K562 (cell line): ENCODE measurements at regions not wholly inside any gene's neighbourhood (a gene's known extent, or its start where the extent isn't known, plus 50 kb on each side); places are given as distances from the start of the nearest gene placed in this dataset.
A peak's percentile ranks its signal among the peaks of the same experiment; 100 is the strongest.

Experiments used
- EHMT2 ChIP-seq: fragments of 450-650 bp; IDR thresholded peaks from 2 replicates; pipeline ENCODE4 v1.6.1; 2018; ENCODE audit warnings: antibody characterized with exemption
- RAD21 ChIP-seq, 2 experiments: fragments of 250-450 bp in 1 of 2; fragments of 450-650 bp in 1 of 2; sonication (Bioruptor Pico) in 1 of 2; formaldehyde crosslinking in 1 of 2; IDR thresholded peaks in 1 of 2; conservative IDR thresholded peaks in 1 of 2; 2 replicates each; pipeline versions ENCODE4 v1.4.0 to v1.8.0; 2020 to 2022; ENCODE audit warnings: mild to moderate bottlenecking in 2 of 2, moderate library complexity in 1 of 2
- SMC3 ChIP-seq: conservative IDR thresholded peaks from 2 replicates; pipeline ENCODE4 v1.6.1; 2011; ENCODE audit warnings: low read depth, low read length, improper control_type of control experiment; ENCODE audit not compliant: insufficient read depth
- TF ChIP-seq, protein P1 (sequence below), 2 experiments: fragments of 450-650 bp; IDR thresholded peaks; 2 replicates each; pipeline ENCODE4 v1.6.1; 2018; ENCODE audit warnings: mild to moderate bottlenecking in 2 of 2, low read depth in 1 of 2; ENCODE audit not compliant: partially characterized antibody in 2 of 2
- TF ChIP-seq, protein P2 (sequence below): fragments of 200-800 bp; sonication (Bioruptor generic); IDR thresholded peaks from 2 replicates; pipeline ENCODE4 v1.6.1; 2017; ENCODE audit warnings: missing genetic modification characterization, missing compliant biosample characterization
- TF ChIP-seq, protein P3 (sequence below), 3 experiments: IDR thresholded peaks in 2 of 3; conservative IDR thresholded peaks in 1 of 3; 2 replicates each; pipeline ENCODE4 v1.5.1; 2011 to 2012; ENCODE audit warnings: low read length in 3 of 3, mild to moderate bottlenecking in 3 of 3, control low read depth in 2 of 3, improper control_type of control experiment in 1 of 3, inconsistent platforms in 1 of 3, low read depth in 1 of 3, mixed read lengths in 1 of 3, moderate library complexity in 1 of 3; ENCODE audit not compliant: insufficient read depth in 2 of 3

DNA sequence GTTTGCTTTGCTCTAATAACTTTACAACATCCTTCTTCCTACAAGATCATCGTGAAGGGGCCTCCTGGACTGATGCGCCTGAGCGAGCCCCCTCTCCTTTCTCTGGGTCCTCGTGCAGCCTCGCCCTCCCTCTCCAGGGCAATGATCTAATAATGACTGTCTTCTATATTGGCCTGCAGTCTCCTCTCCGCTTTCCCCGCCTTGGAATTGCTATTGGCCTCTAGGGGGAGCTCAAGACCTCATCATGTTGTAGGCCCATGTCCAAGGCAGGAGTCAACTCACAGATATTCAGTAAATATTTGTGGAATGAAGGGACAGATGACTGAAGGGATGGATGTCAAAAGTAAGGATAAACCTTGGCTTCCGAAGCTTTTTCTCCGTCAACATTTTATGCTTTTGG, 1180.3 kb downstream of the TYW1 start (continued):
- TF ChIP-seq, protein P1, sequence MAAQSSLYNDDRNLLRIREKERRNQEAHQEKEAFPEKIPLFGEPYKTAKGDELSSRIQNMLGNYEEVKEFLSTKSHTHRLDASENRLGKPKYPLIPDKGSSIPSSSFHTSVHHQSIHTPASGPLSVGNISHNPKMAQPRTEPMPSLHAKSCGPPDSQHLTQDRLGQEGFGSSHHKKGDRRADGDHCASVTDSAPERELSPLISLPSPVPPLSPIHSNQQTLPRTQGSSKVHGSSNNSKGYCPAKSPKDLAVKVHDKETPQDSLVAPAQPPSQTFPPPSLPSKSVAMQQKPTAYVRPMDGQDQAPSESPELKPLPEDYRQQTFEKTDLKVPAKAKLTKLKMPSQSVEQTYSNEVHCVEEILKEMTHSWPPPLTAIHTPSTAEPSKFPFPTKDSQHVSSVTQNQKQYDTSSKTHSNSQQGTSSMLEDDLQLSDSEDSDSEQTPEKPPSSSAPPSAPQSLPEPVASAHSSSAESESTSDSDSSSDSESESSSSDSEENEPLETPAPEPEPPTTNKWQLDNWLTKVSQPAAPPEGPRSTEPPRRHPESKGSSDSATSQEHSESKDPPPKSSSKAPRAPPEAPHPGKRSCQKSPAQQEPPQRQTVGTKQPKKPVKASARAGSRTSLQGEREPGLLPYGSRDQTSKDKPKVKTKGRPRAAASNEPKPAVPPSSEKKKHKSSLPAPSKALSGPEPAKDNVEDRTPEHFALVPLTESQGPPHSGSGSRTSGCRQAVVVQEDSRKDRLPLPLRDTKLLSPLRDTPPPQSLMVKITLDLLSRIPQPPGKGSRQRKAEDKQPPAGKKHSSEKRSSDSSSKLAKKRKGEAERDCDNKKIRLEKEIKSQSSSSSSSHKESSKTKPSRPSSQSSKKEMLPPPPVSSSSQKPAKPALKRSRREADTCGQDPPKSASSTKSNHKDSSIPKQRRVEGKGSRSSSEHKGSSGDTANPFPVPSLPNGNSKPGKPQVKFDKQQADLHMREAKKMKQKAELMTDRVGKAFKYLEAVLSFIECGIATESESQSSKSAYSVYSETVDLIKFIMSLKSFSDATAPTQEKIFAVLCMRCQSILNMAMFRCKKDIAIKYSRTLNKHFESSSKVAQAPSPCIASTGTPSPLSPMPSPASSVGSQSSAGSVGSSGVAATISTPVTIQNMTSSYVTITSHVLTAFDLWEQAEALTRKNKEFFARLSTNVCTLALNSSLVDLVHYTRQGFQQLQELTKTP (IDR thresholded peaks at IDR 0.05; ENCODE audit: low read depth in 1 of 2, partially characterized antibody in 2 of 2): no peak
- TF ChIP-seq, protein P2, sequence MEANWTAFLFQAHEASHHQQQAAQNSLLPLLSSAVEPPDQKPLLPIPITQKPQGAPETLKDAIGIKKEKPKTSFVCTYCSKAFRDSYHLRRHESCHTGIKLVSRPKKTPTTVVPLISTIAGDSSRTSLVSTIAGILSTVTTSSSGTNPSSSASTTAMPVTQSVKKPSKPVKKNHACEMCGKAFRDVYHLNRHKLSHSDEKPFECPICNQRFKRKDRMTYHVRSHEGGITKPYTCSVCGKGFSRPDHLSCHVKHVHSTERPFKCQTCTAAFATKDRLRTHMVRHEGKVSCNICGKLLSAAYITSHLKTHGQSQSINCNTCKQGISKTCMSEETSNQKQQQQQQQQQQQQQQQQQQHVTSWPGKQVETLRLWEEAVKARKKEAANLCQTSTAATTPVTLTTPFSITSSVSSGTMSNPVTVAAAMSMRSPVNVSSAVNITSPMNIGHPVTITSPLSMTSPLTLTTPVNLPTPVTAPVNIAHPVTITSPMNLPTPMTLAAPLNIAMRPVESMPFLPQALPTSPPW: no peak
- TF ChIP-seq, protein P3, sequence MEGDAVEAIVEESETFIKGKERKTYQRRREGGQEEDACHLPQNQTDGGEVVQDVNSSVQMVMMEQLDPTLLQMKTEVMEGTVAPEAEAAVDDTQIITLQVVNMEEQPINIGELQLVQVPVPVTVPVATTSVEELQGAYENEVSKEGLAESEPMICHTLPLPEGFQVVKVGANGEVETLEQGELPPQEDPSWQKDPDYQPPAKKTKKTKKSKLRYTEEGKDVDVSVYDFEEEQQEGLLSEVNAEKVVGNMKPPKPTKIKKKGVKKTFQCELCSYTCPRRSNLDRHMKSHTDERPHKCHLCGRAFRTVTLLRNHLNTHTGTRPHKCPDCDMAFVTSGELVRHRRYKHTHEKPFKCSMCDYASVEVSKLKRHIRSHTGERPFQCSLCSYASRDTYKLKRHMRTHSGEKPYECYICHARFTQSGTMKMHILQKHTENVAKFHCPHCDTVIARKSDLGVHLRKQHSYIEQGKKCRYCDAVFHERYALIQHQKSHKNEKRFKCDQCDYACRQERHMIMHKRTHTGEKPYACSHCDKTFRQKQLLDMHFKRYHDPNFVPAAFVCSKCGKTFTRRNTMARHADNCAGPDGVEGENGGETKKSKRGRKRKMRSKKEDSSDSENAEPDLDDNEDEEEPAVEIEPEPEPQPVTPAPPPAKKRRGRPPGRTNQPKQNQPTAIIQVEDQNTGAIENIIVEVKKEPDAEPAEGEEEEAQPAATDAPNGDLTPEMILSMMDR (IDR thresholded peaks at IDR 0.05 in 2 of 3, conservative IDR thresholded peaks at IDR 0.05 in 1 of 3; ENCODE audit: insufficient read depth in 2 of 3, low read depth in 1 of 3, low read length in 3 of 3): peak; percentile 71 to 85 (median 82)
- TF ChIP-seq SMC3 (peak; percentile 46; the same call in 1 of the 2 replicates), RAD21 (CRISPR knock-in tag; conservative IDR thresholded peaks at IDR 0.05 in 1 of 2, IDR thresholded peaks at IDR 0.05 in 1 of 2) (peak; percentile 29 to 54; a peak in 3 of 4 replicates), EHMT2 (peak; percentile 25; the same call in 1 of the 2 replicates)
